GM12878 (cell line): ENCODE measurements at regions not wholly inside any gene's neighbourhood (a gene's known extent, or its start where the extent isn't known, plus 50 kb on each side); places are given as distances from the start of the nearest gene placed in this dataset.

Source experiments
- ATAC-seq: fragments of 200-7000 bp; cut with Tn5 transposase; 3 replicates; pipeline ENCODE4 v1.9.1; 2020; ENCODE audit warnings: mild to moderate bottlenecking, moderate library complexity
- BruUV-seq: library from RNA; stranded (reverse); fragments of 400-500 nt; replicated peaks from 2 replicates; lab custom pipeline; 2021; lab: Mats Ljungman, UMichigan
- CTCF ChIA-PET: fragments of 300-600 bp; sonication (Branson Sonifier 250); formaldehyde crosslinking; extraction: SDS; loops from one replicate; lab custom pipeline; 2021; ENCODE audit warnings: inconsistent platforms; lab: Yijun Ruan, JAX
- POLR2A ChIA-PET: fragments of 350-600 bp; formaldehyde crosslinking; extraction: SDS; loops from one replicate; lab custom pipeline; 2021; ENCODE audit warnings: inconsistent platforms; lab: Charles Lee
- RAD21 ChIA-PET: fragments of 300-600 bp; sonication (Branson Sonifier 250); formaldehyde crosslinking; loops from one replicate; lab custom pipeline; 2023; ENCODE audit warnings: antibody characterized with exemption; ENCODE audit not compliant: unreplicated experiment; lab: Charles Lee
- SMC1A ChIA-PET: fragments of 300-600 bp; sonication (Branson Sonifier 250); formaldehyde crosslinking; loops from one replicate; lab custom pipeline; 2023; ENCODE audit not compliant: unreplicated experiment, uncharacterized antibody; lab: Charles Lee
- DNase-seq: peaks from one replicate; pipeline ENCODE4 v3.0.0-alpha.2; 2011; ENCODE audit warnings: low read depth, low spot score
- FAIRE-seq: peaks from 3 replicates; lab custom pipeline; 2011; peaks lifted over from hg19 to GRCh38; lab: Jason Lieb, UNC
- H2AFZ ChIP-seq: 2 replicates; pipeline ENCODE4 v1.6.0; 2011; ENCODE audit warnings: low read depth, low read length, control low read depth; ENCODE audit not compliant: control insufficient read depth
- H3K27ac ChIP-seq: 2 replicates; pipeline ENCODE4 v1.5.1; 2011; ENCODE audit warnings: control low read depth; ENCODE audit not compliant: control insufficient read depth, insufficient read depth
- H3K27me3 ChIP-seq, 2 experiments: replicated peaks in 1 of 2; 2 replicates each; pipeline versions ENCODE4 v1.6.0 to v1.6.1; 2011; ENCODE audit warnings: low read length in 1 of 2; ENCODE audit not compliant: control insufficient read depth in 2 of 2, insufficient read depth in 2 of 2
- H3K36me3 ChIP-seq, 2 experiments: 2 replicates each; pipeline ENCODE4 v1.5.1; 2011; ENCODE audit warnings: low read length in 1 of 2; ENCODE audit not compliant: control insufficient read depth in 2 of 2, insufficient read depth in 2 of 2
- H3K4me1 ChIP-seq: 2 replicates; pipeline ENCODE4 v1.6.1; 2011; ENCODE audit warnings: mild to moderate bottlenecking, low read length, moderate library complexity, mixed read lengths; ENCODE audit not compliant: control insufficient read depth, insufficient read depth
- H3K4me2 ChIP-seq: 2 replicates; pipeline ENCODE4 v1.6.0; 2011; ENCODE audit warnings: control low read depth; ENCODE audit not compliant: control insufficient read depth, insufficient read depth
- H3K4me3 ChIP-seq: fragments of 200-600 bp; sonication (generic); 2 replicates; pipeline ENCODE4 v1.5.1; 2016
- H3K79me2 ChIP-seq: 2 replicates; pipeline ENCODE4 v1.6.0; 2011; ENCODE audit warnings: low read length; ENCODE audit not compliant: control insufficient read depth, insufficient read depth
- H3K9ac ChIP-seq: 2 replicates; pipeline ENCODE4 v1.8.0; 2011; ENCODE audit warnings: low read length, control low read depth, mixed read lengths; ENCODE audit not compliant: control insufficient read depth, insufficient read depth
- H3K9me3 ChIP-seq: replicated peaks from 3 replicates; pipeline ENCODE4 v1.5.1; 2011; ENCODE audit warnings: mild to moderate bottlenecking, low read length; ENCODE audit not compliant: control insufficient read depth, insufficient read depth
- H4K20me1 ChIP-seq: 2 replicates; pipeline ENCODE4 v1.6.0; 2011; ENCODE audit not compliant: control insufficient read depth, insufficient read depth
- WGBS: methylation state at CpG from one replicate; pipeline ENCODE4 v1.1.6; 2016; ENCODE audit warnings: low lambda C conversion rate; ENCODE audit not compliant: insufficient replicate concordance, insufficient coverage; ENCODE audit errors: missing lambda C conversion rate; 5-methylcytosine and 5-hydroxymethylcytosine counted together
- in situ Hi-C: fragments of 300-500 bp; cut with MboI; formaldehyde crosslinking; loops from 9 replicates; pipeline ENCODE4 v1.14.3; 2018; ENCODE audit warnings: mixed read lengths
- intact Hi-C: fragments of 100-400 bp; cut with micrococcal nuclease; formaldehyde crosslinking; loops from one replicate; pipeline ENCODE4 v1.14.2; 2022; ENCODE audit not compliant: unreplicated experiment
- TF ChIP-seq, protein P1 (sequence below): fragments of 450-650 bp; IDR thresholded peaks from 2 replicates; pipeline ENCODE4 v1.6.1; 2016; ENCODE audit warnings: mild to moderate bottlenecking, moderate library complexity, borderline replicate concordance
- TF ChIP-seq, protein P2 (sequence below), 3 experiments: IDR thresholded peaks in 2 of 3; conservative IDR thresholded peaks in 1 of 3; 2 replicates each; pipeline ENCODE4 v1.5.1; 2011; ENCODE audit warnings: low read depth in 3 of 3, low read length in 3 of 3, mild to moderate bottlenecking in 3 of 3, control low read depth in 2 of 3, moderate library complexity in 2 of 3, inconsistent platforms in 1 of 3, mixed read lengths in 1 of 3; ENCODE audit not compliant: control insufficient read depth in 2 of 3, insufficient read depth in 1 of 3; ENCODE audit errors: extremely low read depth in 1 of 3

GRCh38 chr3:154684021-154684420 lies 254.0 kb upstream of the GPR149 start:
- Histone ChIP-seq H3K79me2 (no peaks in the 10 kb centered on the region), H3K27me3 (no peaks in the 10 kb centered on the region), H3K4me2 (no peak overlapping the region), H4K20me1 (no peaks in the 10 kb centered on the region), H3K36me3 (no peaks in the 10 kb centered on the region), H3K4me3 (no peak overlapping the region), H3K9ac (no peak overlapping the region), H3K27ac (no peak overlapping the region), H3K9me3 (no peaks in the 10 kb centered on the region), H2AFZ (no peak overlapping the region), H3K4me1 (no peaks in the 10 kb centered on the region)
- intact Hi-C loops (loop anchor here (10.0 kb wide), 1 partner anchor 641 kb away; no protein-coding TSS in a partner anchor), in situ Hi-C loops (no loop called here)
- ChIA-PET RAD21 (no interaction called here), SMC1A (no interaction called here), CTCF (no interaction called here), POLR2A (no interaction called here)
- ATAC-seq (peak; percentile 58), DNase-seq (no peak), FAIRE-seq (no peak)
- BruUV-seq: no TSS peak
- TF ChIP-seq, protein P1, sequence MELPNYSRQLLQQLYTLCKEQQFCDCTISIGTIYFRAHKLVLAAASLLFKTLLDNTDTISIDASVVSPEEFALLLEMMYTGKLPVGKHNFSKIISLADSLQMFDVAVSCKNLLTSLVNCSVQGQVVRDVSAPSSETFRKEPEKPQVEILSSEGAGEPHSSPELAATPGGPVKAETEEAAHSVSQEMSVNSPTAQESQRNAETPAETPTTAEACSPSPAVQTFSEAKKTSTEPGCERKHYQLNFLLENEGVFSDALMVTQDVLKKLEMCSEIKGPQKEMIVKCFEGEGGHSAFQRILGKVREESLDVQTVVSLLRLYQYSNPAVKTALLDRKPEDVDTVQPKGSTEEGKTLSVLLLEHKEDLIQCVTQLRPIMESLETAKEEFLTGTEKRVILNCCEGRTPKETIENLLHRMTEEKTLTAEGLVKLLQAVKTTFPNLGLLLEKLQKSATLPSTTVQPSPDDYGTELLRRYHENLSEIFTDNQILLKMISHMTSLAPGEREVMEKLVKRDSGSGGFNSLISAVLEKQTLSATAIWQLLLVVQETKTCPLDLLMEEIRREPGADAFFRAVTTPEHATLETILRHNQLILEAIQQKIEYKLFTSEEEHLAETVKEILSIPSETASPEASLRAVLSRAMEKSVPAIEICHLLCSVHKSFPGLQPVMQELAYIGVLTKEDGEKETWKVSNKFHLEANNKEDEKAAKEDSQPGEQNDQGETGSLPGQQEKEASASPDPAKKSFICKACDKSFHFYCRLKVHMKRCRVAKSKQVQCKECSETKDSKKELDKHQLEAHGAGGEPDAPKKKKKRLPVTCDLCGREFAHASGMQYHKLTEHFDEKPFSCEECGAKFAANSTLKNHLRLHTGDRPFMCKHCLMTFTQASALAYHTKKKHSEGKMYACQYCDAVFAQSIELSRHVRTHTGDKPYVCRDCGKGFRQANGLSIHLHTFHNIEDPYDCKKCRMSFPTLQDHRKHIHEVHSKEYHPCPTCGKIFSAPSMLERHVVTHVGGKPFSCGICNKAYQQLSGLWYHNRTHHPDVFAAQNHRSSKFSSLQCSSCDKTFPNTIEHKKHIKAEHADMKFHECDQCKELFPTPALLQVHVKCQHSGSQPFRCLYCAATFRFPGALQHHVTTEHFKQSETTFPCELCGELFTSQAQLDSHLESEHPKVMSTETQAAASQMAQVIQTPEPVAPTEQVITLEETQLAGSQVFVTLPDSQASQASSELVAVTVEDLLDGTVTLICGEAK: no peak
- TF ChIP-seq, protein P2, sequence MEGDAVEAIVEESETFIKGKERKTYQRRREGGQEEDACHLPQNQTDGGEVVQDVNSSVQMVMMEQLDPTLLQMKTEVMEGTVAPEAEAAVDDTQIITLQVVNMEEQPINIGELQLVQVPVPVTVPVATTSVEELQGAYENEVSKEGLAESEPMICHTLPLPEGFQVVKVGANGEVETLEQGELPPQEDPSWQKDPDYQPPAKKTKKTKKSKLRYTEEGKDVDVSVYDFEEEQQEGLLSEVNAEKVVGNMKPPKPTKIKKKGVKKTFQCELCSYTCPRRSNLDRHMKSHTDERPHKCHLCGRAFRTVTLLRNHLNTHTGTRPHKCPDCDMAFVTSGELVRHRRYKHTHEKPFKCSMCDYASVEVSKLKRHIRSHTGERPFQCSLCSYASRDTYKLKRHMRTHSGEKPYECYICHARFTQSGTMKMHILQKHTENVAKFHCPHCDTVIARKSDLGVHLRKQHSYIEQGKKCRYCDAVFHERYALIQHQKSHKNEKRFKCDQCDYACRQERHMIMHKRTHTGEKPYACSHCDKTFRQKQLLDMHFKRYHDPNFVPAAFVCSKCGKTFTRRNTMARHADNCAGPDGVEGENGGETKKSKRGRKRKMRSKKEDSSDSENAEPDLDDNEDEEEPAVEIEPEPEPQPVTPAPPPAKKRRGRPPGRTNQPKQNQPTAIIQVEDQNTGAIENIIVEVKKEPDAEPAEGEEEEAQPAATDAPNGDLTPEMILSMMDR (IDR thresholded peaks at IDR 0.05 in 2 of 3, conservative IDR thresholded peaks at IDR 0.05 in 1 of 3; ENCODE audit: control insufficient read depth in 2 of 3, extremely low read depth in 1 of 3, insufficient read depth in 1 of 3, low read depth in 3 of 3, low read length in 3 of 3): 0 out of 6 replicates have a peak, but pooled peaks of 2 of the 3 experiments have one; percentile 3
- WGBS: 33% methylated on average over 3 of the region's 3 CpGs
